IMR-90 (cell line): ENCODE measurements at regions not wholly inside any gene's neighbourhood (a gene's known extent, or its start where the extent isn't known, plus 50 kb on each side); places are given as distances from the start of the nearest gene placed in this dataset.

Experiments
- ATAC-seq: fragments of 200-7000 bp; cut with Tn5 transposase; 2 replicates; pipeline ENCODE4 v1.9.1; 2020; ENCODE audit warnings: low read depth, mild to moderate bottlenecking, moderate library complexity
- BruUV-seq: library from RNA; stranded (reverse); fragments of 400-500 nt; replicated peaks from 2 replicates; lab custom pipeline; 2021; lab: Mats Ljungman, UMichigan
- CTCF ChIA-PET: fragments of 300-600 bp; formaldehyde crosslinking; extraction: SDS; loops from one replicate; lab custom pipeline; 2021; ENCODE audit warnings: antibody characterized with exemption; lab: Yijun Ruan, JAX
- POLR2A ChIA-PET: fragments of 300-600 bp; sonication (Branson Sonifier 250); formaldehyde crosslinking; loops from one replicate; lab custom pipeline; 2022; ENCODE audit warnings: antibody characterized with exemption; ENCODE audit not compliant: unreplicated experiment; lab: Charles Lee
- DNase-seq: peaks from one replicate; pipeline ENCODE4 v3.0.0; 2013
- H2AFZ ChIP-seq: replicated peaks from 2 replicates; pipeline ENCODE3; 2013; ENCODE audit warnings: low read length, mild to moderate bottlenecking; ENCODE audit not compliant: poor library complexity
- H2AK5ac ChIP-seq: 2 replicates; pipeline ENCODE4 v1.6.1; 2013; ENCODE audit warnings: low read depth, low read length, inconsistent platforms
- H2AK9ac ChIP-seq: replicated peaks from 2 replicates; pipeline ENCODE3; 2013; ENCODE audit warnings: mild to moderate bottlenecking, low read depth, low read length, moderate library complexity; ENCODE audit not compliant: poor library complexity
- H2BK120ac ChIP-seq: 2 replicates; pipeline ENCODE4 v1.6.1; 2013; ENCODE audit warnings: low read depth, low read length, inconsistent platforms
- H2BK15ac ChIP-seq: 3 replicates; pipeline ENCODE4 v1.6.1; 2013; ENCODE audit warnings: low read depth, low read length, inconsistent platforms
- H2BK20ac ChIP-seq: 2 replicates; pipeline ENCODE4 v1.6.1; 2013; ENCODE audit warnings: low read depth, mild to moderate bottlenecking, inconsistent platforms, low read length, moderate library complexity
- H2BK5ac ChIP-seq: 2 replicates; pipeline ENCODE4 v1.6.1; 2013; ENCODE audit warnings: mild to moderate bottlenecking, low read depth, low read length, inconsistent platforms; ENCODE audit not compliant: poor library complexity, severe bottlenecking
- H3K14ac ChIP-seq: replicated peaks from 2 replicates; pipeline ENCODE4 v1.6.1; 2013; ENCODE audit warnings: low read depth, low read length, inconsistent platforms
- H3K18ac ChIP-seq: 2 replicates; pipeline ENCODE4 v1.6.1; 2013; ENCODE audit warnings: low read depth, low read length, control low read depth
- H3K23ac ChIP-seq: 2 replicates; pipeline ENCODE4 v1.6.1; 2013; ENCODE audit warnings: low read depth, low read length, inconsistent platforms
- H3K27ac ChIP-seq: 2 replicates; pipeline ENCODE4 v1.5.1; 2013; ENCODE audit warnings: mild to moderate bottlenecking, control low read depth, low read length; ENCODE audit not compliant: insufficient read depth
- H3K27me3 ChIP-seq: 2 replicates; pipeline ENCODE4 v1.6.1; 2013; ENCODE audit warnings: low read length; ENCODE audit not compliant: control insufficient read depth, insufficient read depth
- H3K36me3 ChIP-seq: 2 replicates; pipeline ENCODE4 v1.6.1; 2013; ENCODE audit warnings: low read length, mixed read lengths; ENCODE audit not compliant: control insufficient read depth, insufficient read depth
- H3K4ac ChIP-seq: 2 replicates; pipeline ENCODE4 v1.6.1; 2013; ENCODE audit warnings: low read depth, low read length, inconsistent platforms
- H3K4me1 ChIP-seq: 2 replicates; pipeline ENCODE4 v1.6.1; 2013; ENCODE audit warnings: low read length, mixed read lengths; ENCODE audit not compliant: control insufficient read depth, insufficient read depth
- H3K4me2 ChIP-seq: 2 replicates; pipeline ENCODE4 v1.6.1; 2013; ENCODE audit warnings: low read depth, mild to moderate bottlenecking, control low read depth, low read length, moderate library complexity
- H3K4me3 ChIP-seq: 2 replicates; pipeline ENCODE4 v1.5.1; 2013; ENCODE audit warnings: low read depth, mild to moderate bottlenecking, control low read depth, low read length, moderate library complexity; ENCODE audit not compliant: insufficient read depth
- H3K56ac ChIP-seq: 2 replicates; pipeline ENCODE4 v1.6.1; 2013; ENCODE audit warnings: low read length, inconsistent platforms; ENCODE audit not compliant: insufficient read depth; ENCODE audit errors: extremely low read depth
- H3K79me1 ChIP-seq, 2 experiments: 2 replicates each; pipeline ENCODE4 v1.6.1; 2013; ENCODE audit warnings: low read length in 2 of 2, inconsistent platforms in 1 of 2, low read depth in 1 of 2
- H3K9ac ChIP-seq: 2 replicates; pipeline ENCODE4 v1.6.1; 2013; ENCODE audit warnings: low read depth, low read length, control low read depth
- H3K9me1 ChIP-seq: 2 replicates; pipeline ENCODE4 v1.6.1; 2013; ENCODE audit warnings: low read length, inconsistent platforms; ENCODE audit not compliant: insufficient read depth
- H3K9me3 ChIP-seq: 2 replicates; pipeline ENCODE4 v1.6.1; 2013; ENCODE audit warnings: low read length; ENCODE audit not compliant: control insufficient read depth, insufficient read depth
- H4K20me1 ChIP-seq: 2 replicates; pipeline ENCODE4 v1.6.1; 2013; ENCODE audit warnings: low read length, inconsistent platforms; ENCODE audit not compliant: insufficient read depth
- H4K5ac ChIP-seq: 2 replicates; pipeline ENCODE4 v1.6.1; 2013; ENCODE audit warnings: mild to moderate bottlenecking, low read depth, low read length, control low read depth
- H4K8ac ChIP-seq, 2 experiments: 2 replicates each; pipeline ENCODE4 v1.6.1; 2013; ENCODE audit warnings: low read depth in 2 of 2, low read length in 2 of 2, control low read depth in 1 of 2, inconsistent platforms in 1 of 2
- H4K91ac ChIP-seq: 2 replicates; pipeline ENCODE4 v1.6.1; 2013; ENCODE audit warnings: low read depth, low read length, inconsistent platforms; ENCODE audit not compliant: insufficient read depth
- BHLHE40 ChIP-seq: fragments of 150-350 bp; IDR thresholded peaks from 2 replicates; pipeline ENCODE4 v1.6.1; 2016; ENCODE audit warnings: mild to moderate bottlenecking, low read depth, low read length
- RAD21 ChIP-seq: IDR thresholded peaks from 2 replicates; pipeline ENCODE4 v1.6.1; 2012; ENCODE audit warnings: low read length, improper control_type of control experiment
- dilution Hi-C: fragments of 300-500 bp; cut with HindIII; formaldehyde crosslinking; loops from one replicate; pipeline ENCODE4 v1.14.3; 2018; ENCODE audit warnings: low sequenced_read_pairs; ENCODE audit not compliant: unreplicated experiment
- in situ Hi-C: fragments of 300-500 bp; cut with MboI; formaldehyde crosslinking; loops from 3 replicates; pipeline ENCODE4 v1.14.3; 2019; ENCODE audit warnings: low sequenced_read_pairs, inconsistent platforms, mixed read lengths
- intact Hi-C: fragments of 100-400 bp; cut with micrococcal nuclease; formaldehyde crosslinking; loops from 2 replicates; pipeline ENCODE4 v1.10.0; 2022
- TF ChIP-seq, protein P1 (sequence below): fragments of 150-350 bp; IDR thresholded peaks from 2 replicates; pipeline ENCODE4 v1.6.1; 2016; ENCODE audit warnings: low read depth, mild to moderate bottlenecking, low read length, moderate library complexity, borderline replicate concordance

DNA sequence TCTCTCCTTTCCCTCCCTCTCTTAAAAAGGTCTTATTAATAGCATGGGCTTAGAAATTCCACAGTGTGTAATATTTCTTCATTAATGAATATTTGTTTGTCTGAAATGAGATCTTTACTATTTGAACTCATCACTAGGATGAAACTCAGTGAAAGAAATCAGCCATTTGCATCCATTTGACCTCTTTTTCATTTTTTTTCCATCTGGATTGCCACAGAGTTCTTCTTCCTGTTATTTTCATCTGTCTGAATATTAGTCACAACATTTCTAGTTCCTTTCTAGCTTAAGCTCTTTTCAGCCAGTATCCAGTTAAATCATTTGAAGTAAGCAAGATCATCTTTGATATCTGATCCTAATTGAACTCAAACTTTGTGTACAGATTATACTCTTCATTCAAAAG, 69.2 kb upstream of the PLS3 start:
- no peak overlapping the region for H4K8ac ChIP-seq
- peaks cover 2% of the 10 kb centered on the region for H3K27me3 ChIP-seq
- no peak overlapping the region for H3K14ac ChIP-seq
- H3K9me3 ChIP-seq, result no peaks in the 10 kb centered on the region
- BruUV-seq, result no TSS peak
- no peak overlapping the region for H3K4me3 ChIP-seq
- H2BK5ac ChIP-seq, result no peak overlapping the region
- no peak overlapping the region for H3K23ac ChIP-seq
- no peak overlapping the region for H4K5ac ChIP-seq
- dilution Hi-C loops, result no loop called here
- no peak overlapping the region for H3K4ac ChIP-seq
- in situ Hi-C loops, result no loop called here
- no peak overlapping the region for H2AFZ ChIP-seq
- intact Hi-C loops, result no loop called here
- TF ChIP-seq BHLHE40, result no peak
- TF ChIP-seq RAD21, result no peak
- TF ChIP-seq, protein P1, sequence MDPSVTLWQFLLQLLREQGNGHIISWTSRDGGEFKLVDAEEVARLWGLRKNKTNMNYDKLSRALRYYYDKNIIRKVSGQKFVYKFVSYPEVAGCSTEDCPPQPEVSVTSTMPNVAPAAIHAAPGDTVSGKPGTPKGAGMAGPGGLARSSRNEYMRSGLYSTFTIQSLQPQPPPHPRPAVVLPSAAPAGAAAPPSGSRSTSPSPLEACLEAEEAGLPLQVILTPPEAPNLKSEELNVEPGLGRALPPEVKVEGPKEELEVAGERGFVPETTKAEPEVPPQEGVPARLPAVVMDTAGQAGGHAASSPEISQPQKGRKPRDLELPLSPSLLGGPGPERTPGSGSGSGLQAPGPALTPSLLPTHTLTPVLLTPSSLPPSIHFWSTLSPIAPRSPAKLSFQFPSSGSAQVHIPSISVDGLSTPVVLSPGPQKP, result no peak
- DNase-seq (peak; percentile 4), ATAC-seq (no peak)
- no peak overlapping the region for H3K56ac ChIP-seq
- H3K4me2 ChIP-seq, result no peak overlapping the region
- no peak overlapping the region for H2BK120ac ChIP-seq
- no peaks in the 10 kb centered on the region for H3K36me3 ChIP-seq
- ChIA-PET CTCF (no interaction called here), POLR2A (no interaction called here)
- H2AK5ac ChIP-seq, result no peak overlapping the region
- no peak overlapping the region for H2BK15ac ChIP-seq
- H2AK9ac ChIP-seq, result no peak overlapping the region
- H3K79me1 ChIP-seq, result no peaks in the 10 kb centered on the region
- H3K9ac ChIP-seq, result no peak overlapping the region
- H3K18ac ChIP-seq, result no peak overlapping the region
- H3K27ac ChIP-seq, result no peak overlapping the region
- no peaks in the 10 kb centered on the region for H3K9me1 ChIP-seq
- no peak overlapping the region for H2BK20ac ChIP-seq
- no peak overlapping the region for H4K91ac ChIP-seq
- no peaks in the 10 kb centered on the region for H4K20me1 ChIP-seq
- H3K4me1 ChIP-seq, result no peaks in the 10 kb centered on the region
